ENCODE measurements at regions not wholly inside any gene's neighbourhood (a gene's known extent, or its start where the extent isn't known, plus 50 kb on each side); places are given as distances from the start of the nearest gene placed in this dataset.

GRCh38 chr2:34316788-34317187 lies 717.7 kb upstream of the FAM98A start:
- Histone ChIP-seq H3K9me3 (ENCODE audit: insufficient read depth, low read depth) (no peaks in the 10 kb centered on the region), H3K36me3 (ENCODE audit: low read depth) (no peaks in the 10 kb centered on the region), H2AFZ (no peak overlapping the region), H3K4me3 (no peak overlapping the region), H3K79me2 (ENCODE audit: low read depth) (no peaks in the 10 kb centered on the region), H4K20me1 (ENCODE audit: insufficient read depth) (no peaks in the 10 kb centered on the region), H3F3A (ENCODE audit: insufficient read depth, low read depth) (no peaks in the 10 kb centered on the region), H3K4me1 (replicated peaks; ENCODE audit: insufficient read depth) (no peaks in the 10 kb centered on the region), H3K27me3 (ENCODE audit: insufficient read depth, low read depth) (peaks cover 3% of the 10 kb centered on the region; the same call in 1 of the 2 replicates), H3K4me2 (no peak overlapping the region), H3K9me2 (ENCODE audit: insufficient read depth) (no peaks in the 10 kb centered on the region; the same call in 1 of the 2 replicates), H3K27ac (no peak overlapping the region)
- intact Hi-C loops (cut with micrococcal nuclease; ENCODE audit: unreplicated experiment): no loop called here
- no peak for TF ChIP-seq EZH2 (IDR thresholded peaks at IDR 0.05; ENCODE audit: low read depth)
- no peak for TF ChIP-seq CTCF (conservative IDR thresholded peaks at IDR 0.05)
- DNase-seq: no peak
- POLR2A ChIA-PET (ENCODE audit: unreplicated experiment): no interaction called here
- no TSS peak for BruUV-seq (replicated peaks)
- CTCF ChIA-PET: no interaction called here

- intact Hi-C loops (cut with micrococcal nuclease; ENCODE audit: unreplicated experiment): no loop called here
- no peaks in the 10 kb centered on the region for H3K4me1 ChIP-seq (replicated peaks; ENCODE audit: insufficient read depth)
- H4K20me1 ChIP-seq (ENCODE audit: insufficient read depth): no peaks in the 10 kb centered on the region
- ChIA-PET CTCF (no interaction called here), POLR2A (ENCODE audit: unreplicated experiment) (no interaction called here)
- H3K36me3 ChIP-seq (ENCODE audit: low read depth): no peaks in the 10 kb centered on the region
- H2AFZ ChIP-seq: no peak overlapping the region
- H3F3A ChIP-seq (ENCODE audit: insufficient read depth, low read depth): no peaks in the 10 kb centered on the region
- BruUV-seq (replicated peaks): no TSS peak
- H3K79me2 ChIP-seq (ENCODE audit: low read depth): no peaks in the 10 kb centered on the region
- H3K9me3 ChIP-seq (ENCODE audit: insufficient read depth, low read depth): no peaks in the 10 kb centered on the region
- no peak overlapping the region for H3K4me2 ChIP-seq
- H3K27ac ChIP-seq: no peak overlapping the region
- no peak for DNase-seq
- H3K27me3 ChIP-seq (ENCODE audit: insufficient read depth, low read depth): no peaks in the 10 kb centered on the region; the same call in 1 of the 2 replicates
- TF ChIP-seq EZH2 (IDR thresholded peaks at IDR 0.05; ENCODE audit: low read depth) (no peak), CTCF (conservative IDR thresholded peaks at IDR 0.05) (no peak)
- no peak overlapping the region for H3K4me3 ChIP-seq
- no peaks in the 10 kb centered on the region; the same call in 1 of the 2 replicates for H3K9me2 ChIP-seq (ENCODE audit: insufficient read depth)
Observed at GRCh38 chr2:34311816-34312215, 712.7 kb upstream of the FAM98A start.

- POLR2A ChIA-PET (ENCODE audit: unreplicated experiment): no interaction called here
- H3K4me1 ChIP-seq (replicated peaks; ENCODE audit: insufficient read depth): no peaks in the 10 kb centered on the region
- H3K79me2 ChIP-seq (ENCODE audit: low read depth): no peaks in the 10 kb centered on the region
- H4K20me1 ChIP-seq (ENCODE audit: insufficient read depth): no peaks in the 10 kb centered on the region
- TF ChIP-seq EZH2 (IDR thresholded peaks at IDR 0.05; ENCODE audit: low read depth) (no peak), CTCF (conservative IDR thresholded peaks at IDR 0.05) (no peak)
- H2AFZ ChIP-seq: no peak overlapping the region
- no peak overlapping the region for H3K4me3 ChIP-seq
- H3K9me2 ChIP-seq (ENCODE audit: insufficient read depth): no peaks in the 10 kb centered on the region
- no TSS peak for BruUV-seq (replicated peaks)
- H3K9me3 ChIP-seq (ENCODE audit: insufficient read depth, low read depth): no peaks in the 10 kb centered on the region
- CTCF ChIA-PET: no interaction called here
- intact Hi-C loops (cut with micrococcal nuclease; ENCODE audit: unreplicated experiment): no loop called here
- DNase-seq: no peak
- H3K27ac ChIP-seq: no peak overlapping the region
- H3K4me2 ChIP-seq: no peak overlapping the region
- no peaks in the 10 kb centered on the region for H3K36me3 ChIP-seq (ENCODE audit: low read depth)
- no peaks in the 10 kb centered on the region for H3F3A ChIP-seq (ENCODE audit: insufficient read depth, low read depth)
- H3K27me3 ChIP-seq (ENCODE audit: insufficient read depth, low read depth): no peaks in the 10 kb centered on the region
Observed at GRCh38 chr2:34308140-34308539, 709.0 kb upstream of the FAM98A start.

All from PC-9 (cell line).